Sigmoid colon (tissue), 4 donors: ENCODE measurements at regions not wholly inside any gene's neighbourhood (a gene's known extent, or its start where the extent isn't known, plus 50 kb on each side); places are given as distances from the start of the nearest gene placed in this dataset.

Source experiments
- CTCF ChIP-seq, 4 experiments: fragments of 450-650 bp in 3 of 4; fragments of 200-600 bp in 1 of 4; IDR thresholded peaks; one replicate each; pipeline ENCODE4 v1.5.1; 2016 to 2019; ENCODE audit warnings: antibody characterized with exemption in 4 of 4, mild to moderate bottlenecking in 3 of 4, moderate library complexity in 2 of 4
- POLR2AphosphoS5 ChIP-seq, 4 donors: sonication (generic); formaldehyde crosslinking; IDR thresholded peaks; one replicate each; pipeline ENCODE4 v1.6.1; 2017; ENCODE audit warnings: antibody characterized with exemption in 4 of 4

GRCh38 chr7:156522801-156523200 lies 117.8 kb upstream of the RNF32 start:
- TF ChIP-seq CTCF (IDR thresholded peaks at IDR 0.05) (no peak), POLR2AphosphoS5 (IDR thresholded peaks at IDR 0.05) (no peak)
